K562 (cell line): ENCODE measurements at regions not wholly inside any gene's neighbourhood (a gene's known extent, or its start where the extent isn't known, plus 50 kb on each side); places are given as distances from the start of the nearest gene placed in this dataset.

ENCODE experiments used
- CREB3L1 ChIP-seq: fragments of 450-650 bp; IDR thresholded peaks from 2 replicates; pipeline ENCODE4 v1.6.1; 2014; ENCODE audit warnings: low read depth, mild to moderate bottlenecking, moderate library complexity, borderline replicate concordance
- E2F1 ChIP-seq: sonication (generic); formaldehyde crosslinking; IDR thresholded peaks from 2 replicates; pipeline ENCODE4 v1.8.1; 2023; ENCODE audit warnings: mild to moderate bottlenecking, missing genetic modification reagents, moderate library complexity
- HEY1 ChIP-seq: fragments of 250-450 bp; sonication (Bioruptor Pico); IDR thresholded peaks from 2 replicates; pipeline ENCODE4 v1.5.0; 2020; ENCODE audit warnings: mild to moderate bottlenecking, moderate library complexity, borderline replicate concordance
- MGA ChIP-seq: fragments of 450-650 bp; IDR thresholded peaks from 2 replicates; pipeline ENCODE4 v1.6.1; 2016; ENCODE audit warnings: mild to moderate bottlenecking, moderate library complexity
- SFPQ ChIP-seq: fragments of 200-400 bp; formaldehyde crosslinking; IDR thresholded peaks from 2 replicates; pipeline ENCODE4 v1.6.1; 2017; ENCODE audit warnings: mild to moderate bottlenecking, low read depth, low read length, moderate library complexity
- SIN3B ChIP-seq: fragments of 450-650 bp; IDR thresholded peaks from 2 replicates; pipeline ENCODE4 v1.6.1; 2017; ENCODE audit warnings: low read depth, mild to moderate bottlenecking, moderate library complexity
- THRB ChIP-seq: fragments of 450-650 bp; formaldehyde crosslinking; conservative IDR thresholded peaks from 2 replicates; pipeline ENCODE4 v1.4.0; 2022; ENCODE audit warnings: mild to moderate bottlenecking, missing genetic modification characterization
- WHSC1 ChIP-seq: IDR thresholded peaks from one replicate; pipeline ENCODE4 v1.6.1; 2012; ENCODE audit warnings: low read length, control low read depth, inconsistent platforms
- ZNF212 ChIP-seq: fragments of 450-650 bp; formaldehyde crosslinking; IDR thresholded peaks from 2 replicates; pipeline ENCODE4 v1.4.0; 2020; ENCODE audit warnings: mild to moderate bottlenecking

- no peak for TF ChIP-seq SIN3B
- no peak for TF ChIP-seq WHSC1
- no peak for TF ChIP-seq MGA
- TF ChIP-seq SFPQ = no peak
- TF ChIP-seq HEY1 (CRISPR knock-in tag) = no peak
- TF ChIP-seq ZNF212 (CRISPR knock-in tag) = no peak
- TF ChIP-seq THRB (CRISPR knock-in tag) = no peak
- TF ChIP-seq CREB3L1 = no peak
- no peak for TF ChIP-seq E2F1 (CRISPR knock-in tag)
Observed at GRCh38 chr6:9634776-9635175, 780.1 kb downstream of the TFAP2A start (continued).
